ENCODE measurements at regions not wholly inside any gene's neighbourhood (a gene's known extent, or its start where the extent isn't known, plus 50 kb on each side); places are given as distances from the start of the nearest gene placed in this dataset.
A peak's percentile ranks its signal among the peaks of the same experiment; 100 is the strongest.

DNA sequence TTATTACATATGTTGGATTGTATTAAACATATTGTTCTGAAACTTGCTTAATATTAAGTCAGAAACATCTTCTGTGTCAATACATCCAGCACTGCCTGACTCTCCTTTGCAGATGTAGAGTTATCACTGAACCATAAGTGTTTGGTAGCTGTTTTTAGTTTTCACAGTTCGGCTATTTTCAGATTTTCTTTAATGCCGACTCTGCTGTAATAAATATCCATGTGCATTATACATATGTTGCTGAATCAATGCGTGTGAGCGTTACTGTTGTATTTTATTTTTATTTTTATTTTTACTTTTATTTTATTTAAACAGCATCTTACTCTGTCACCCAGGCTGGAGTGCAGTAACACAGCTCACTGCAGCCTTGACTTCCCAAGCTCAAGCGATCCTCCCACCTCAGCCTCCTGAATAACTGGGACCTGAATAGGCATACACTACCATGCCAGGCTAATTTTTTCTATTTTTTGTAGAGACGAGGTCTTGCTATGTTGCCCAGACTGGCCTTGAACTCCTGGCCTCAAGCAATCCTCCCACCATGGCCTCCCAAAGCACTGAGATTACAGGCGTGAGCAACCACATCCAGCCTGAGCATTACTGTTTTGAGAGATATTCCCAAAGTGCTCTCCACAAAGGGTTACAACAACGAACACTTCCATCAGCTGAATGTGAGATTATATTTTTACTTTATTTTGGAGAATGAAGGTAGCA, 50.7 kb upstream of the NOCT start:
- H3K4me3 ChIP-seq, result no peak overlapping the region
- no peaks in the 10 kb centered on the region for H3K36me3 ChIP-seq
- H3K9me3 ChIP-seq, result no peaks in the 10 kb centered on the region
- DNase-seq, result no peak
- no peaks in the 10 kb centered on the region for H3K27me3 ChIP-seq

DNA sequence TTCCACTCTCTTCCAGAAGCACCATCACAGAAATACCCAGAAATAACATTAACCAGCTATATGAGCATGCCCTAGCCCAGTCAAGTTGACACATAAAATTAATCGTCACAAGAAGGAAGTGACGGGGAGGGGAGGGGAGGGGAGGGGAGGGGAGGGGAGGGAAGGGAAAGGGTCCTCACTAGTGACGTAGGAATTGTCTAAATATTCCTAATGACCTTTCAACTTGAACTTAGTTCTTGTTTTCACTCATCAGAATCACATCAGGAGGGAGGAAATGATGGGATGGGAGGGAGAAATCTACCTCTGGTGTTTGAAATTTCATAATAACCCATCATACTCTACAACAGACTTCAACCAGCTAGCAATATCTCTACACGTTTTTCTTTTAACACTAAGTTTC, 52.2 kb upstream of the NOCT start:
- Histone ChIP-seq H3K9me3 (no peaks in the 10 kb centered on the region), H3K4me3 (no peak overlapping the region), H3K36me3 (no peaks in the 10 kb centered on the region), H3K27me3 (no peaks in the 10 kb centered on the region)
- no peak for DNase-seq

DNA sequence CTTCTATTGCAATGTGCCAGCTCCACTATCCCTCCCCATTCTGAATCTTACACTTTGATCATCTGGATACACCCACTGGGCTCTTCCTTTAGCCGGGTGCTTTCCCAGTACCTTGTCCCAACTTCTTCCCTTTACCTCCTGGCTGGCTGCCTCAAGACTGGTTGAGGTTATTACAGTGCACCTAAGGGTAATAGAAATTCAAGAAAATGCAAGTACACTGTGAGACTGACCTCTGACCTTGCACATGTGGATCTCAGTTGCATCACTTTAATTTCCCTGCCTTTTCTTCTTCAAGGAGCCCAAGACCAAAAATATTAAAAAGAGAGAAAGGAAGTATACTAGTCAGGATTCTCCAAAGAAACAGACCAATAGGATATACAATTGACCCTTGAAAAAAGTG, 53.9 kb upstream of the NOCT start:
- no peaks in the 10 kb centered on the region for H3K27me3 ChIP-seq
- H3K36me3 ChIP-seq, result no peaks in the 10 kb centered on the region
- DNase-seq, result no peak
- no peak overlapping the region for H3K4me3 ChIP-seq
- no peaks in the 10 kb centered on the region for H3K9me3 ChIP-seq

DNA sequence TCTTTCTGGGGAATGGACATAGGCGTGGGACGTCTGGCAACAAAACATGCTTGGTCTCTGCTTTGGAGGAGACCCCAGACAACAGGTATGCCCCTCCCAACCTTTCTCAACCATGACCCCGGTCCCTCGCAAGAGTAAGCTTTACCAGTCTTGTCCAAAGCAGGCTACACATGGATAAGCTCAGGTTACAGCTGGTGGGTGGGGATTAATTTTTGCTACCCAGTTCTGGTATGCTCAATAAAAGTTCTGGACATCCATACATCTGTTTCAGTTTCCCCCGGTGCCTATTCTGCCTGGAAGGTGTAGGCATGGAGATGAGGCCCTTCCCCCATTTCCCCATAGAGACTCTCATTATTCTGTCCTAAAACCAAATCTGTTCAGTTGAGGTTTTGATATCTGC, 54.5 kb upstream of the NOCT start:
- DNase-seq, result no peak
- H3K9me3 ChIP-seq, result no peaks in the 10 kb centered on the region
- H3K27me3 ChIP-seq, result no peaks in the 10 kb centered on the region
- H3K4me3 ChIP-seq, result no peak overlapping the region
- H3K36me3 ChIP-seq, result no peaks in the 10 kb centered on the region

DNA sequence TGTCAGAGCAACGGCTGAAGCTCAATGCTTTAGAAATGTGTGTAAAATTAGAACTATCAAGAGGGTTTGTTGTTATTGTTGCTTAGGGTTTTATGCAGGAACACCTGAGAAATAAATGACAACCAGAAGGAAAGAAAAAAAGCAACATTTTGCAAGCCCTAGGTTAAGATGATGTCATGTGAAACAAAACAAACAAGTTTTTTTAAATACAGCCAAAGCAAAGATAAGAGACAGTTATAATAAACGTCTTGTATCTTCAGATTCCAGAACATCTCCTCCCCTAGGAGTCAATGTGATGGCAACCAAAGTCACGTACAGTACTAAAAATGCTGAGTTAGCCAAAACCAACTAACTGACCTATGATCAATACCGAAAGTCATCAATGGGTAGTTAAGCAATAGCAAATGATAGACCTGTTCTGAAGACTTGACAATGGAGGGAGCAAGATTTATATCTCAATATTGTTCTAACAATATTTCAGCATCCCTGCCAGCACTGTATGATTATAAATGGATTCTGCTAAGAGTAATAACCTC, 55.3 kb upstream of the NOCT start:
- no peak for DNase-seq
- Histone ChIP-seq H3K36me3 (no peaks in the 10 kb centered on the region), H3K9me3 (no peaks in the 10 kb centered on the region), H3K4me3 (no peak overlapping the region), H3K27me3 (no peaks in the 10 kb centered on the region)

DNA sequence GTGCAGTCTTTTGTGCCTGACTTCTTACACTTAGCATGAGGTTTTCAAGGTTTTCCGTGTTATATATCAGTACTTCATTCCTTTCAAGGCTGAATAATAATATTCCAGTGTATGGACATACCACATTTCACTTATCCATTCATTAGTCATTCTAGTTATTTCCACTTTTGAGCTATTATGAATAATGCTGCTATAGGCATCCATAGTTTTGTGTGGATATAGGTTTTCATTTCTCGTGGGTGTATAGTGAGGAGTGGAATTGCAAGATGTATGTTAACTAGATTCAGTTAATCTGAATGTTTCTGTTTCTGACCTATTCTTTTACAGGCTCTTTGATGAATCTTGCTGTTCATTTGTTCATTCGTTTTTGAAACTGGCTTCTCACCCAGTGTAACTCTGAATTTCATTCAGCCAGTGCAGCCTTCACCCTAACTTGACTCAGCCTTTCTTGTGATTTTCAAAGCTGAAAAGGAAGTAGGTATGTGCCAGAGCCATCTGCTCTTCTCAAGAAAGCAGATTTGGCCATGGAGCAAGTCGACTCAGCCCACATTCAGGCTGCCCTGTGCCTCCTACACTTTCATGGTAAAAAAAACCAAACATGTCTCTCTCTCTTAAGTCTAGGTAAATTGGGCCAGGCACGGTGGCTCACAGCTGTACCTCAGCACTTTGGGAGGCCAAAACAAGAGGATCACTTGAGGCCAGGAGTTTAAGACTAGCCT, 56.3 kb upstream of the NOCT start:
- H3K9me3 ChIP-seq, result no peaks in the 10 kb centered on the region
- DNase-seq, result peak; percentile 9
- no peaks in the 10 kb centered on the region for H3K36me3 ChIP-seq
- H3K27me3 ChIP-seq, result no peaks in the 10 kb centered on the region
- H3K4me3 ChIP-seq, result no peak overlapping the region

DNA sequence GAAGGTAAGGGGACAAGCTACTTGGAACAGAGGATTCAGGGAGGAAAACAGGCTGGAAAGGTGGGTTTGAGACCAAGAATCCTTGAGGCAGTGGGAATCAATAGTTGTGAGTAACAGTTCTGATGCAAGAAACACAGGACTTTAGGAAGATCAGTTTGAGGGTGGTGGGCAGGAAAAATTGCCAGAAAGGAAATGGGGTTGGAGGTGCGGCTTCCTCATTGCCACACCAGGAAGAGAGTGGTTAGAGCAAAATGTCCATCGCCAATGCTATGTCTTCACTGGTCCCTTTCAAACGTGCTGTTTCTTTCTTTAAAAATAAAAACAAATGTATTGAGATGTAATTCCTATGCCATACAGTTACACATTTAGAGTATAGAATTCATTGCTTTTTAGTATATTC, 57.1 kb upstream of the NOCT start:
- Histone ChIP-seq H3K27me3 (no peaks in the 10 kb centered on the region), H3K36me3 (no peaks in the 10 kb centered on the region), H3K9me3 (no peaks in the 10 kb centered on the region), H3K4me3 (no peak overlapping the region)
- DNase-seq, result no peak

DNA sequence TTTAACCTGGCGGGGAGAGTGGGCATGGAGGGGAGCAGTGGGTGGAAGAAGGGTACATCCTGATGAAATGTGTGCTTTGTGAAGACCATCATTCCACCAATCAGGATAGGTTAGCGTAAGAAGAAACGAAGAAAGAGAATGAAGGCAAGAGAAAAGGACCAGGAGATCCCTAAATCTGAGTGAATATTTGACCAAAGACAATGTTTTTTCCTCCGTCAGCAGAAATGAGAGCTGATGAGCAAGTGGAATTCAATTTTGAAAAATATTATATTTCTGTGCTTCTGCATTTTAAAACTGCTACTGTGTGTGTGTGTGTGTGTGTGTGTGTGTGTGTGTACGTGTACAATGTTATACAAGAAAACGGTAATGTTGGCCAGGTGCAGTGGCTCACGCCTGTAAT, 58.3 kb upstream of the NOCT start:
- Histone ChIP-seq H3K9me3 (no peaks in the 10 kb centered on the region), H3K4me3 (no peak overlapping the region), H3K27me3 (no peaks in the 10 kb centered on the region), H3K36me3 (no peaks in the 10 kb centered on the region)
- DNase-seq, result no peak

DNA sequence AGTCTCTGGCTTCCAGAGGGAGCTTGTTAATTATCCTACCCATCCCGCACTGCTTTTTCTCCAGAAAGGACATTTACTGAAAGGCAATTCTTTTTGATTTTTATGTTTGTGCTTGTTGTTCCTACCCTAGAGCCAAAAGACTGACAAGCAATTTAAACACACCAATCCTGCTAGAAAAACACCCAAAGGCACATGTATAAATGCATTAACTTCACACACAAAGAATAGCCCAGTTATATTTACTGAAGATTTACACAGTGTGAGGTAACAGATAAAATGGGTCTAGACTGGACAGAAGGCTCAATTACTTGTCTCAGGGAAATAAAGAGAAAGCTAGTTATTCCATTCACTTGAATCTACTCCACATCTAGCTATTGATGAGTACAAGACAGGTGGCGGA, 61.2 kb upstream of the NOCT start:
- DNase-seq, result no peak
- Histone ChIP-seq H3K36me3 (no peaks in the 10 kb centered on the region), H3K9me3 (no peaks in the 10 kb centered on the region), H3K27me3 (no peaks in the 10 kb centered on the region), H3K4me3 (no peak overlapping the region)

DNA sequence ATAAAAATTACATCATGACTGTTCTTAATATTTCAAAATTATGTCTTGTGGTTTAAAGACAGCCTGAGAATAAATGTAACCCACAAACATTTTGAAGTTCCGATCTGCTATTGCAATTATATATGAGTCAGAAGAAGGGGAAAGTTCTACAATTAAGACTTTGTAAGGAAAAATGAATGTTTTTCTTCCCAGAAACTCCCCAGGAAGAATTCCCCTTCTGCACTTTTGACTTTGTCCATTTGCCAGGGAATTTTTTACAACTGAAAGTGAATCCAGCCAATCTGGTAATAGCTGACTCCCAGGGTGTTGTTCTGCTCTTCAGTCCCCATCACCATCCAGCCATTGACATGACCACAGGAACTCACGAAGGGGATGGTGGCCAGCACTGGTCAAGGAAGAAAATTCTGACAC, 61.6 kb upstream of the NOCT start:
- Histone ChIP-seq H3K9me3 (no peaks in the 10 kb centered on the region), H3K4me3 (no peak overlapping the region), H3K36me3 (no peaks in the 10 kb centered on the region), H3K27me3 (no peaks in the 10 kb centered on the region)
- peak; percentile 42 for DNase-seq

DNA sequence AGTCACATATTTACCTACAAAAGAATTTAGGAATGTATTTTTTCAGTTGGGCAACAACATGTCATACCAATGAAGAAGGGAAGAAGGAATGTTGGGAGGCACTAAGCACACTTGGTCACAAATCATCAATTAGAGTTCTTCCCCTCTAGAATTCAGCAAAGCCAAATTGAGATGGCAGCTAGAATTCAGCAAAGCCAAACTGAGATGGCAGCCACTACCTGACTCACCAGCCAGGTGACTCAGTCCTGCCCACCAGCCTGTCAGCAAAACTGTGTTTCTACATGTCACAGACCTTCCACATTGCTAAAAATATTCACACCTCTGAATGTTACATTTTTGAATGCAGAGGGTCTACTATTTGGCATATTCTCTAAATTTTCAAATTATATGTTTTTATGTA, 63.2 kb upstream of the NOCT start:
- Histone ChIP-seq H3K4me3 (no peak overlapping the region), H3K36me3 (no peaks in the 10 kb centered on the region), H3K9me3 (no peaks in the 10 kb centered on the region), H3K27me3 (no peaks in the 10 kb centered on the region)
- DNase-seq, result peak; percentile 16

DNA sequence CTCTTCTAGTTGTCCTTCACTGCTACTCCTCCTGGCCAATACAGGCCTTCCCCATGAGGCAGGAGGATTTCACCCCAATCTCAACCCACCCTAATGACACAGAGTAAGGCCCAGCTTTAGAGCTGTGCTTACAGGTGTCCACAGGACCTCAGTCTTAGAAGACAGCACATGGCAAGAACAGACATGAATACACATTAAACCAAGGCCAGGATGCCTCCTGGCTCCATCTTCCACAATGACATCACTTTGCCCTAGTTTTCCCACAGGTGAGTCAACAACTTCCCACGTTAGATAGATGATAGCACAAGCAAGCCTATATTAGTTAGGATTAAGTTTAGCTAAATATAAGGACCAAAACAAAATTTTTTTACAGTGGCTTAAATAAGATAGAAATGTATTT, 63.8 kb upstream of the NOCT start:
- no peak overlapping the region for H3K4me3 ChIP-seq
- no peaks in the 10 kb centered on the region for H3K36me3 ChIP-seq
- H3K27me3 ChIP-seq, result no peaks in the 10 kb centered on the region
- no peaks in the 10 kb centered on the region for H3K9me3 ChIP-seq
- DNase-seq, result no peak

DNA sequence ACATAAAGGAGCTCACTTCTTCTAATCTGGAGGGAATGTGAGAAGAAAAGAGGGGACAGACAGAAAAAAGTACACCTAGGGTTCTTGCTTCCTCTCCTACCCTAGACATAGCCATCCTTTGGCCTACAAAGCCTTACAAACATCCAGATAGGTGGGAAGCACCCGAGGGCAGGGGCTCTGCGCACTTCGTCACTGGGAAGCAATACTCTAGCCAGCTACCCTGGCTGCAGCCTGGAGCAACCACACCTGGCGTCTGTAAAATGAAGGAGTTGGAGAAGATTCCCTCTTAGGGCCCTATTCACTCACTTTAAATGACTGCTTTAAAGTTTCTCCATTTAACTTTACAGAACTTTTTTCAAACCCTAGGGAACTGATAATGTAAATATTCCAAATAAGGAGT, 65.7 kb upstream of the NOCT start:
- H3K27me3 ChIP-seq, result no peaks in the 10 kb centered on the region
- H3K36me3 ChIP-seq, result no peaks in the 10 kb centered on the region
- no peak overlapping the region for H3K4me3 ChIP-seq
- H3K9me3 ChIP-seq, result no peaks in the 10 kb centered on the region
- DNase-seq, result no peak

DNA sequence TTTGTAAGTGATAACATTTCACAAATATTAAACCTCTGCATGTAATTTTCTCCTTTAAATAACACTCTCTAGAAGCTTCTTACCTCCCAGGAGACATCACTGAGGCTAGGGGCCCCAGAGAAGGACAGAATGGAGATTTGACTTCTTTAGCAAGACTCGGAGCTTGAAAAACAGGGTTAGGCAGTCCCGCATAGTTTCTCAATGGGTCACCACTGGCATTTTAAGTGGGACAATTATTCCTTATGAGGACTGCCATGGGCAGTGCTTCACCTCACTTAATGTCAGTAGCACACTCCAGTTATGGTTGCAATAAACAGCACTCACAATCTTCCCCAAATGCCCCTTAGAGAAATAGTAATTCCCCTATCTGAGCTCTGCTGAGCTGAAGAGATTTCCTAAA, 66.7 kb upstream of the NOCT start:
- DNase-seq, result no peak
- Histone ChIP-seq H3K36me3 (no peaks in the 10 kb centered on the region), H3K27me3 (no peaks in the 10 kb centered on the region), H3K9me3 (no peaks in the 10 kb centered on the region), H3K4me3 (no peak overlapping the region)

DNA sequence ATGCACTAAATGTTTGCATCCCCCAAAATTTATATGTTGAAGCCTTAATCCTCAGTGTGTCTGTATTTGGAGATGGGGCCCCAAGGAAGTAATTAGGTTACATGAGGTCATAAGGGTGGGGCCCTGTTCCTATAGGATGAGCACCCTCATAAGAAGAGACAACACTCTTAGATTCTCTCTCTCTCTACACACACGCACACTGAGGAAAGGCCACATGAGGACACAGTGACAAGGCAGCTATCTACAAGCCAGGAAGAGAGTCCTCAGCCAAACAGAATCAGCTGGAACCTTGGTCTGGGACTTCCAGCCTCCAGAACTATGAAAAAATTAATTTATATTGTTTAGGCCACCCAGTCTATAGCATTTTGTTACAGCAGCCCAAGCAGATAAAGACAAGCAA, 69.3 kb upstream of the NOCT start:
- no peak overlapping the region for H3K4me3 ChIP-seq
- H3K9me3 ChIP-seq, result no peaks in the 10 kb centered on the region
- no peaks in the 10 kb centered on the region for H3K27me3 ChIP-seq
- no peaks in the 10 kb centered on the region for H3K36me3 ChIP-seq
- DNase-seq, result no peak

DNA sequence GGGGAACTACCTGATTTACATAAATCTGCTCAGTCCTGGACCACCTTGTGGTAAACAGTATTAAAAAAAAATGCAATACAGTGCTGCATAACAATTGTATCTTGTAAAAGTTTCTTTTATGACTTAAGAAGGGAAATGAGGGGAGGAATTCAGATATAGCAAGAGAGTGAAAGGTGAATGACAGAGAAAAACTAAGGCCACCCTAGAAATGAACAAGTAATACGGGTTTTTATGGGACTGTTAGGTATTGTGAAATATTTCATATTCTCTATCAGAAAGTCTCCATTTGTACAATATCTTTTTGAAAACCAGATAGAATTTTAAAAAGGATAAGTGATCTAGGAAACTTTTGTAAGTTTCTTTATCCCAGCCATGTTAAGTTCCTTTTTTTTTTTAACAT, 69.7 kb upstream of the NOCT start:
- Histone ChIP-seq H3K9me3 (no peaks in the 10 kb centered on the region), H3K4me3 (no peak overlapping the region), H3K27me3 (no peaks in the 10 kb centered on the region), H3K36me3 (no peaks in the 10 kb centered on the region)
- no peak for DNase-seq

DNA sequence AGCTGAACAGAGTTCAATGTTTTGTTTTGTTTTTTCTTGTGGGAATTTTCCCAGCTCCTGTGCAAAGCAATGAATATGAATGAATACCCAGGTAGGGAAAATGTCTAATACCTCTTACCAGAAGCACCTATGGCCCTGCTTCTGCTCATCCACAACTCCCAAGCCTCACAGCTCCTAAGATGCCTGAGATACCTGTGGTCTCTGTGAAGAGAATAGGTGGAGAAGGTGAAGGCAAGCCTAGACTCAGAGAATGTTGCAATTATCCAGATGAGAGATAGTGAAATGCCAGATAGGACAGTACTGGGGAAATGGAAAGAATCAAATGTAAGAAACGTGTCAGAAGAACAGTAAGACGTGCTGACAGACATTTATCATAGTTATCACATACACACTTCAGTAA, 70.2 kb upstream of the NOCT start:
- no peaks in the 10 kb centered on the region for H3K27me3 ChIP-seq
- DNase-seq, result no peak

DNA sequence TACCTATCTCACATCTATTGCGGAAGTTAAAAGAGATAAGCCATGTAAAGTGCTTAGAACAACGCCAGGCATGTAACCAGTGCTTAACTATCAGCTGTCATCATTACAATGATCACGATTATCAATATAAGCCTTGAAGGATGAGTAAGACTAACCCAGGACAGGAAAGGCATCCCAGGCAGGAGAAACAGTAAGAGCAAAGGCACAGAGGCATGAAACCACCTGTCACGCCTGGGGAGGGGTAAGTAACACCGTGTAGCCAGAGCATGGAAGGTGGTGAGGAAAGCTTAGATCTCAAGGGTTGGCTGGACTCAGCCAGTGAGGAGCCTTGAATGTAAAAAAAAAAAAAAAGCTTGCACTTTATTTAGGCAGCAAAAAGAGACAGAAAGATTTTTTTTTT, 71.7 kb upstream of the NOCT start:
- no peak for DNase-seq
- no peak overlapping the region for H3K4me3 ChIP-seq
- no peaks in the 10 kb centered on the region for H3K27me3 ChIP-seq
- no peaks in the 10 kb centered on the region for H3K9me3 ChIP-seq
- no peaks in the 10 kb centered on the region for H3K36me3 ChIP-seq

More for the DNA sequence above, 70.2 kb upstream of the NOCT start:
- Histone ChIP-seq H3K4me3 (no peak overlapping the region), H3K36me3 (no peaks in the 10 kb centered on the region), H3K9me3 (no peaks in the 10 kb centered on the region)
